Hematopoietic multipotent progenitor cell treated with erythropoietin and hydrocortisone succinate and interleukin-3 and kit ligand, for 4 days (in vitro differentiated cells): ENCODE measurements at regions not wholly inside any gene's neighbourhood (a gene's known extent, or its start where the extent isn't known, plus 50 kb on each side); places are given as distances from the start of the nearest gene placed in this dataset.
"Not testable (repeated sequence)": the region's sequence is repeated elsewhere in the genome, so short reads cannot be mapped to it uniquely, and the experiment has no call there.

Experiments used
- DNase-seq: peaks from one replicate; pipeline ENCODE4 v3.0.0-alpha.2; 2015

- DNase-seq, result no peak
Observed at GRCh38 chr18:22504251-22505030, 86.7 kb upstream of the CTAGE1 start.

- no peak for DNase-seq
Observed at GRCh38 chr18:22505141-22505591, 87.5 kb upstream of the CTAGE1 start.

GRCh38 chr18:22507055-22507454 is 89.3 kb upstream of the CTAGE1 start:
- DNase-seq, result no peak

GRCh38 chr18:22509423-22509822 is 91.7 kb upstream of the CTAGE1 start:
- DNase-seq, result no peak

- DNase-seq, result no peak
Observed at GRCh38 chr18:22510697-22511096, 93.0 kb upstream of the CTAGE1 start.

GRCh38 chr18:22513721-22514481 is 96.2 kb upstream of the CTAGE1 start:
- no peak for DNase-seq

GRCh38 chr18:22514655-22515054 is 96.9 kb upstream of the CTAGE1 start:
- no peak for DNase-seq

- no peak for DNase-seq
Observed at GRCh38 chr18:22515250-22515649, 97.5 kb upstream of the CTAGE1 start.

GRCh38 chr18:22517356-22517755 is 99.6 kb upstream of the CTAGE1 start:
- DNase-seq, result no peak

GRCh38 chr18:22521026-22521707 is 103.5 kb upstream of the CTAGE1 start:
- no peak for DNase-seq

- peak; percentile 4 for DNase-seq
Observed at GRCh38 chr18:22523481-22523880, 105.8 kb upstream of the CTAGE1 start.

GRCh38 chr18:22524783-22525182 is 107.1 kb upstream of the CTAGE1 start:
- DNase-seq, result no peak

- DNase-seq, result no peak
Observed at GRCh38 chr18:22525313-22525712, 107.6 kb upstream of the CTAGE1 start.

- no peak for DNase-seq
Observed at GRCh38 chr18:22525883-22526282, 108.2 kb upstream of the CTAGE1 start.

- DNase-seq, result no peak
Observed at GRCh38 chr18:22528291-22528690, 110.6 kb upstream of the CTAGE1 start.

GRCh38 chr18:22534706-22535105 is 117.0 kb upstream of the CTAGE1 start:
- not testable (repeated sequence) for DNase-seq

- DNase-seq, result no peak
Observed at GRCh38 chr18:22536558-22536957, 118.8 kb upstream of the CTAGE1 start.

GRCh38 chr18:22538426-22538825 is 120.7 kb upstream of the CTAGE1 start:
- no peak for DNase-seq

GRCh38 chr18:22539051-22539765 is 121.5 kb upstream of the CTAGE1 start:
- no peak for DNase-seq

GRCh38 chr18:22541232-22541631 is 123.5 kb upstream of the CTAGE1 start:
- DNase-seq, result no peak

- DNase-seq, result no peak
Observed at GRCh38 chr18:22542406-22542835, 124.7 kb upstream of the CTAGE1 start.

GRCh38 chr18:22543769-22544168 is 126.1 kb upstream of the CTAGE1 start:
- no peak for DNase-seq

GRCh38 chr18:22544626-22545025 is 126.9 kb upstream of the CTAGE1 start:
- no peak for DNase-seq
